Natural killer cell (primary cell): ENCODE measurements at regions not wholly inside any gene's neighbourhood (a gene's known extent, or its start where the extent isn't known, plus 50 kb on each side); places are given as distances from the start of the nearest gene placed in this dataset.

Experiments
- ATAC-seq, 3 donors: fragments of 150-1000 bp in 2 of 3; fragments of 200-7000 bp in 1 of 3; cut with Tn5 transposase; 1 replicate in 1 of 3; 2 replicates in 2 of 3; pipeline ENCODE4 v1.10.0; 2021; ENCODE audit warnings: mild to moderate bottlenecking in 2 of 3, moderate library complexity in 2 of 3
- DNase-seq, 2 donors: peaks; one replicate each; pipeline versions ENCODE4 v3.0.0 to v3.0.0-alpha.2; 2013 to 2021; ENCODE audit warnings: mixed read lengths in 1 of 2
- H3K27ac ChIP-seq: one replicate; pipeline ENCODE4 v1.5.1; 2013; ENCODE audit warnings: mild to moderate bottlenecking, low read length
- H3K27me3 ChIP-seq: one replicate; pipeline ENCODE4 v1.6.1; 2013; ENCODE audit warnings: low read length; ENCODE audit not compliant: control insufficient read depth, insufficient read depth
- H3K36me3 ChIP-seq: one replicate; pipeline ENCODE4 v1.6.1; 2013; ENCODE audit warnings: low read length; ENCODE audit not compliant: control insufficient read depth, insufficient read depth
- H3K4me1 ChIP-seq: one replicate; pipeline ENCODE4 v1.6.1; 2013; ENCODE audit warnings: low read length; ENCODE audit not compliant: control insufficient read depth, insufficient read depth
- H3K4me3 ChIP-seq: one replicate; pipeline ENCODE4 v1.5.1; 2013; ENCODE audit warnings: low read length
- H3K9me3 ChIP-seq: one replicate; pipeline ENCODE4 v1.6.1; 2013; ENCODE audit warnings: low read length; ENCODE audit not compliant: control insufficient read depth, insufficient read depth
- H3K27ac Mint-ChIP-seq, 2 donors: one replicate each; pipeline ENCODE4 v1.8.0; 2022; ENCODE audit warnings: mild to moderate bottlenecking in 2 of 2, mixed read lengths in 2 of 2, moderate library complexity in 1 of 2
- H3K27me3 Mint-ChIP-seq, 2 donors: one replicate each; pipeline ENCODE4 v1.8.0; 2022; ENCODE audit warnings: low read depth in 2 of 2, mixed read lengths in 2 of 2
- H3K36me3 Mint-ChIP-seq: one replicate; pipeline ENCODE4 v1.8.0; 2022; ENCODE audit warnings: mixed read lengths
- H3K4me1 Mint-ChIP-seq, 2 donors: one replicate each; pipeline ENCODE4 v1.8.0; 2022; ENCODE audit warnings: mixed read lengths in 2 of 2
- H3K4me3 Mint-ChIP-seq: one replicate; pipeline ENCODE4 v1.8.0; 2022; ENCODE audit warnings: mild to moderate bottlenecking, moderate library complexity, mixed read lengths
- H3K9me3 Mint-ChIP-seq, 2 donors: one replicate each; pipeline ENCODE4 v1.8.0; 2022; ENCODE audit warnings: mixed read lengths in 2 of 2
- WGBS: methylation state at CpG from one replicate; pipeline ENCODE4 v1.1.7; 2013; ENCODE audit warnings: missing lambda C conversion rate; ENCODE audit not compliant: insufficient coverage; 5-methylcytosine and 5-hydroxymethylcytosine counted together
- intact Hi-C: fragments of 100-400 bp; cut with micrococcal nuclease; formaldehyde crosslinking; loops from one replicate; pipeline ENCODE4 v1.14.2; 2022
- TF ChIP-seq, protein P1 (sequence below): fragments of 200-600 bp; IDR thresholded peaks from one replicate; pipeline ENCODE4 v1.8.0; 2022; ENCODE audit warnings: antibody characterized with exemption

DNA sequence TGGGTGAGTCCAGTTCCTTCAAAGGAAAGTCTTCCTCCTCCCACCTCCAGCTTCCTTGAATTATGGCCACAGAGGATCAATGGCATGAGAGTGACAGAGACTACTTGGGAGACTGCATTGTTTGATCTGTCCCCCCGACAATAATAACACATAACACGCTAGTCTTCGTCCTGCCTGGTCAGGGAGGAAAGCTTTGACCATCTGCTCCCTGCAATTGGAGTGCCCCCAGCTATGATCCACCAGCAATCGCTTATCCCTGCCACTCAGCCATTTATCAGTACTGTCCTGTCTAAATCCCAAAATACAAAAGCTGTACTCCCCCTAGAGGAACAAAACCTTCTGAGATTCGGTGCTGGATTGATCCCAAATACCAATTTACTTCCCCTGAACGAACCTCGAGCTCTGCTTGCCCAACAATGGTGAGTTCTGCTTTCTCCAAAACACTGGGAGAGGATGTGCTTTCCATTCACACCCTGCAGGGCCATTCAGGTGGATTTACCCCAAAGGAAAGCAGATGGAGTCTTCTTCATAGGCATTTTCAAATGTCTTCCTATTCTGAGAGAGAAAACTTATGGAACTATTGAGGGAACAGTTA is 466.7 kb downstream of the TSHZ3 start:
- Mint-ChIP-seq H3K27me3 (peaks cover 0 to 13% of the 10 kb centered on the region in 2 donors), H3K4me3 (no peak overlapping the region), H3K36me3 (no peaks in the 10 kb centered on the region), H3K4me1 (no peaks in the 10 kb centered on the region), H3K27ac (no peak overlapping the region), H3K9me3 (no peaks in the 10 kb centered on the region)
- Histone ChIP-seq H3K4me1 (peaks cover 6% of the 10 kb centered on the region), H3K36me3 (no peaks in the 10 kb centered on the region), H3K4me3 (no peak overlapping the region), H3K27me3 (no peaks in the 10 kb centered on the region), H3K27ac (no peak overlapping the region), H3K9me3 (peaks cover 3% of the 10 kb centered on the region)
- no peak for ATAC-seq
- intact Hi-C loops, result no loop called here
- TF ChIP-seq, protein P1, sequence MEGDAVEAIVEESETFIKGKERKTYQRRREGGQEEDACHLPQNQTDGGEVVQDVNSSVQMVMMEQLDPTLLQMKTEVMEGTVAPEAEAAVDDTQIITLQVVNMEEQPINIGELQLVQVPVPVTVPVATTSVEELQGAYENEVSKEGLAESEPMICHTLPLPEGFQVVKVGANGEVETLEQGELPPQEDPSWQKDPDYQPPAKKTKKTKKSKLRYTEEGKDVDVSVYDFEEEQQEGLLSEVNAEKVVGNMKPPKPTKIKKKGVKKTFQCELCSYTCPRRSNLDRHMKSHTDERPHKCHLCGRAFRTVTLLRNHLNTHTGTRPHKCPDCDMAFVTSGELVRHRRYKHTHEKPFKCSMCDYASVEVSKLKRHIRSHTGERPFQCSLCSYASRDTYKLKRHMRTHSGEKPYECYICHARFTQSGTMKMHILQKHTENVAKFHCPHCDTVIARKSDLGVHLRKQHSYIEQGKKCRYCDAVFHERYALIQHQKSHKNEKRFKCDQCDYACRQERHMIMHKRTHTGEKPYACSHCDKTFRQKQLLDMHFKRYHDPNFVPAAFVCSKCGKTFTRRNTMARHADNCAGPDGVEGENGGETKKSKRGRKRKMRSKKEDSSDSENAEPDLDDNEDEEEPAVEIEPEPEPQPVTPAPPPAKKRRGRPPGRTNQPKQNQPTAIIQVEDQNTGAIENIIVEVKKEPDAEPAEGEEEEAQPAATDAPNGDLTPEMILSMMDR, result no peak
- DNase-seq, result no peak
- WGBS, result 70% methylated on average over 7 of the region's 7 CpGs

DNA sequence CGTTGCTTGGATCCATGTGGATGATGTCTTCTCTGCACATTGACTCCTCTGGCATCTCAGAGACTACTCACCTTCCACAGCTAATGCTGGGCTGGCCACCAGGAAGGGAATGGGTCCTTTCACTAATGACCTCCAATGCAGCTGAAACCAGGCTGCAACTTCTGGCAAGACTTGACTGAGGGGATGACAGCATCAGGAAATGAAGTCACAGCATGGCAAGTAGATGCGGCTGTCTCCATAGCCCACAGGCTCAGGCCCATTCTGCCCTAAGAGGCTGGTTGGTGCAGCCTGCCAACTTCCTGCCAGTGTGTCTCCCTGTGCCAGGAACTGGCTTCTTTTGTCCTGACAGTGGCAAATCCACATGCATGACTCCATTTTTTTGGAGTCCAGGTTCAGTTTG is 467.3 kb downstream of the TSHZ3 start:
- intact Hi-C loops, result no loop called here
- no peaks in the 10 kb centered on the region for H3K4me1 Mint-ChIP-seq
- H3K4me1 ChIP-seq, result peaks cover 6% of the 10 kb centered on the region
- no peaks in the 10 kb centered on the region for H3K36me3 ChIP-seq
- DNase-seq (no peak), ATAC-seq (no peak)
- no peak overlapping the region for H3K27ac ChIP-seq
- no peaks in the 10 kb centered on the region for H3K36me3 Mint-ChIP-seq
- H3K4me3 Mint-ChIP-seq, result no peak overlapping the region
- WGBS, result 68% methylated on average over 2 of the region's 2 CpGs
- H3K27me3 Mint-ChIP-seq, result peaks cover 0 to 17% of the 10 kb centered on the region in 2 donors
- H3K9me3 ChIP-seq, result peaks cover 3% of the 10 kb centered on the region
- TF ChIP-seq, protein P1, result no peak
- no peak overlapping the region for H3K27ac Mint-ChIP-seq
- H3K4me3 ChIP-seq, result no peak overlapping the region
- no peaks in the 10 kb centered on the region for H3K9me3 Mint-ChIP-seq
- no peaks in the 10 kb centered on the region for H3K27me3 ChIP-seq

DNA sequence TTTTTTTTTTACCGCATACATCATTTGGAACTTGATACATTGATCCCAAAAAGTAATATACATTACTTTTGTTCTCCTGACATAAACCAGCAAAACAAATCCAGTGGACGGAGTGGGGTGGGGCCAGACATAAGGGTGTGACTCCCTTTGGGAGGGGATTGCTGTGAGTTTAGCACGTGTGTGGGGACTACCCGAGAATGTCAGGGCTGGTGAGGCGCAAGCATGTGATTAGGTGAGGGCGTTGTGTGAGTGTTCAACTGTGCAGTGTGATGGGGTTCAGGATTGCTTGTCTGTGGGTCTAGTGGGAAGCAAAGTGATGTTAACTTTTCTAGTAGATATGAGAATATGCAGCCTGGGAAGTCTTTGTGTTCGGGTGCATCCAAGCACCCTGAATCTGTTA is 468.0 kb downstream of the TSHZ3 start:
- Histone ChIP-seq H3K36me3 (no peaks in the 10 kb centered on the region), H3K9me3 (peaks cover 3% of the 10 kb centered on the region), H3K4me1 (peaks cover 6% of the 10 kb centered on the region), H3K27me3 (no peaks in the 10 kb centered on the region), H3K27ac (no peak overlapping the region), H3K4me3 (no peak overlapping the region)
- H3K27me3 Mint-ChIP-seq, result peaks cover 0 to 17% of the 10 kb centered on the region in 2 donors
- no peaks in the 10 kb centered on the region for H3K36me3 Mint-ChIP-seq
- no peaks in the 10 kb centered on the region for H3K9me3 Mint-ChIP-seq
- ATAC-seq, result no peak
- WGBS, result 89% methylated on average over 6 of the region's 7 CpGs
- intact Hi-C loops, result no loop called here
- DNase-seq, result no peak
- H3K4me3 Mint-ChIP-seq, result no peak overlapping the region
- no peak overlapping the region for H3K27ac Mint-ChIP-seq
- TF ChIP-seq, protein P1, result no peak
- H3K4me1 Mint-ChIP-seq, result no peaks in the 10 kb centered on the region

DNA sequence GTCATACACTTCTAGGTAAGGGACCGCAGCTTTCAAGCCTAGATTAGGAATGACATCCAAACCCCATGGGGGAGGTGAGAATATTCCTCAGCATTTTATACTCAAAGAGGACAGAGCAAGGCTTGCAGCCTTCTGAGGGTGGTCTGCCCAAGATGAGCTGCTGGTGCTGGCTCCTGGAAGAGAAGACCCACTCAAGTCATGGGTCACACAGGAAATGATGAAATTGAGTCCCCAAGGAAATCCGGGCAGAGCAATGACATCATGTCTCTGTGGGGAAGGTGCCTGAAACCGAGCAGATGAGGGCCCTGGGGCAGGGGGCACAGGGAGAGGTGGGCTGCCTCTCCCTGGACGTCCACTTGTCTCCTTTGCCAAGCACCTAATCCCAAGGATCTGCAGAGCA is 468.7 kb downstream of the TSHZ3 start:
- no peaks in the 10 kb centered on the region for H3K9me3 Mint-ChIP-seq
- 79% methylated on average over 4 of the region's 4 CpGs for WGBS
- peaks cover 3% of the 10 kb centered on the region for H3K9me3 ChIP-seq
- H3K4me1 ChIP-seq, result peaks cover 6% of the 10 kb centered on the region
- H3K27me3 Mint-ChIP-seq, result peaks cover 0 to 17% of the 10 kb centered on the region in 2 donors
- TF ChIP-seq, protein P1, result no peak
- intact Hi-C loops, result no loop called here
- H3K27me3 ChIP-seq, result no peaks in the 10 kb centered on the region
- H3K27ac ChIP-seq, result no peak overlapping the region
- no peak overlapping the region for H3K4me3 ChIP-seq
- DNase-seq (no peak), ATAC-seq (no peak)
- H3K36me3 Mint-ChIP-seq, result no peaks in the 10 kb centered on the region
- no peak overlapping the region for H3K27ac Mint-ChIP-seq
- no peaks in the 10 kb centered on the region for H3K36me3 ChIP-seq
- H3K4me3 Mint-ChIP-seq, result no peak overlapping the region
- no peaks in the 10 kb centered on the region for H3K4me1 Mint-ChIP-seq
